H9 (cell line): ENCODE measurements at regions not wholly inside any gene's neighbourhood (a gene's known extent, or its start where the extent isn't known, plus 50 kb on each side); places are given as distances from the start of the nearest gene placed in this dataset.

ENCODE experiments used
- DNase-seq: peaks from one replicate; pipeline ENCODE4 v3.0.0-alpha.2; 2017
- H2AFZ ChIP-seq: one replicate; pipeline ENCODE4 v1.6.1; 2013; ENCODE audit warnings: mild to moderate bottlenecking, low read length, control low read depth, moderate library complexity
- H2AK5ac ChIP-seq: 2 replicates; pipeline ENCODE4 v1.6.1; 2013; ENCODE audit warnings: low read length, control low read depth, mixed read lengths; ENCODE audit not compliant: insufficient read length
- H2BK120ac ChIP-seq: one replicate; pipeline ENCODE4 v1.6.1; 2013; ENCODE audit warnings: low read depth, mild to moderate bottlenecking, low read length, control low read depth, inconsistent platforms; ENCODE audit not compliant: poor library complexity, severe bottlenecking
- H2BK12ac ChIP-seq: 2 replicates; pipeline ENCODE4 v1.6.1; 2013; ENCODE audit warnings: low read length, control low read depth, mixed read lengths, low read depth; ENCODE audit not compliant: insufficient read length
- H2BK15ac ChIP-seq: 2 replicates; pipeline ENCODE4 v1.6.1; 2013; ENCODE audit warnings: low read depth, low read length, control low read depth
- H2BK20ac ChIP-seq: one replicate; pipeline ENCODE4 v1.6.1; 2013; ENCODE audit warnings: low read depth, mild to moderate bottlenecking, low read length, control low read depth, inconsistent platforms; ENCODE audit not compliant: poor library complexity, severe bottlenecking
- H2BK5ac ChIP-seq: 2 replicates; pipeline ENCODE4 v1.6.1; 2013; ENCODE audit warnings: low read length, control low read depth, mixed read lengths; ENCODE audit not compliant: insufficient read length
- H3K14ac ChIP-seq: 2 replicates; pipeline ENCODE4 v1.6.1; 2013; ENCODE audit warnings: low read length, control low read depth; ENCODE audit not compliant: insufficient read depth
- H3K18ac ChIP-seq: 2 replicates; pipeline ENCODE4 v1.6.1; 2013; ENCODE audit warnings: low read depth, mild to moderate bottlenecking, mixed read lengths, low read length, control low read depth; ENCODE audit not compliant: insufficient read length
- H3K23ac ChIP-seq: 2 replicates; pipeline ENCODE4 v1.6.1; 2013; ENCODE audit warnings: low read length, control low read depth, mixed read lengths, low read depth; ENCODE audit not compliant: insufficient read length
- H3K23me2 ChIP-seq: 2 replicates; pipeline ENCODE4 v1.6.1; 2013; ENCODE audit warnings: low read depth, mild to moderate bottlenecking, mixed read lengths, low read length, control low read depth; ENCODE audit not compliant: insufficient read length, poor library complexity, severe bottlenecking
- H3K27ac ChIP-seq: 2 replicates; pipeline ENCODE4 v1.5.1; 2013; ENCODE audit warnings: low read length, control low read depth, mixed read lengths, low read depth; ENCODE audit not compliant: insufficient read length
- H3K27me3 ChIP-seq: 2 replicates; pipeline ENCODE4 v1.6.1; 2013; ENCODE audit warnings: low read length, control low read depth, inconsistent platforms; ENCODE audit not compliant: insufficient read depth
- H3K4ac ChIP-seq: 2 replicates; pipeline ENCODE4 v1.6.1; 2013; ENCODE audit warnings: low read depth, mild to moderate bottlenecking, control low read depth, inconsistent platforms, low read length, moderate library complexity
- H3K4me1 ChIP-seq: 2 replicates; pipeline ENCODE4 v1.6.1; 2013; ENCODE audit warnings: low read length, control low read depth, inconsistent platforms; ENCODE audit not compliant: insufficient read depth
- H3K4me2 ChIP-seq: 2 replicates; pipeline ENCODE4 v1.6.1; 2013; ENCODE audit warnings: low read length, control low read depth, mixed read lengths; ENCODE audit not compliant: insufficient read length, insufficient read depth
- H3K56ac ChIP-seq: 2 replicates; pipeline ENCODE4 v1.6.1; 2013; ENCODE audit warnings: low read depth, mild to moderate bottlenecking, mixed read lengths, low read length, control low read depth; ENCODE audit not compliant: insufficient read length
- H3K79me1 ChIP-seq: 2 replicates; pipeline ENCODE4 v1.6.1; 2013; ENCODE audit warnings: low read depth, mild to moderate bottlenecking, moderate library complexity, low read length, control low read depth, inconsistent platforms; ENCODE audit not compliant: insufficient read depth, poor library complexity, severe bottlenecking
- H3K79me2 ChIP-seq: 2 replicates; pipeline ENCODE4 v1.6.1; 2013; ENCODE audit warnings: low read length, control low read depth, inconsistent platforms; ENCODE audit not compliant: insufficient read depth
- H3K9ac ChIP-seq: 2 replicates; pipeline ENCODE4 v1.6.1; 2013; ENCODE audit warnings: low read length, control low read depth, mixed read lengths; ENCODE audit not compliant: insufficient read length; ENCODE audit errors: extremely low read depth
- H3K9me3 ChIP-seq: one replicate; pipeline ENCODE4 v1.6.1; 2013; ENCODE audit warnings: low read depth, low read length, inconsistent platforms; ENCODE audit not compliant: control insufficient read depth
- H3T11ph ChIP-seq: one replicate; pipeline ENCODE4 v1.6.1; 2013; ENCODE audit warnings: mild to moderate bottlenecking, low read length, control low read depth, inconsistent platforms
- H4K20me1 ChIP-seq: one replicate; pipeline ENCODE4 v1.6.1; 2013; ENCODE audit not compliant: control insufficient read depth, insufficient read length, insufficient read depth
- H4K5ac ChIP-seq: 2 replicates; pipeline ENCODE4 v1.6.1; 2013; ENCODE audit warnings: low read depth, mild to moderate bottlenecking, mixed read lengths, low read length, control low read depth; ENCODE audit not compliant: insufficient read length
- H4K8ac ChIP-seq: replicated peaks from 2 replicates; pipeline ENCODE4 v1.6.1; 2013; ENCODE audit warnings: low read length, control low read depth, mixed read lengths, low read depth; ENCODE audit not compliant: insufficient read length
- H4K91ac ChIP-seq: 2 replicates; pipeline ENCODE4 v1.6.1; 2013; ENCODE audit warnings: low read depth, mild to moderate bottlenecking, moderate library complexity, mixed read lengths, low read length, control low read depth; ENCODE audit not compliant: insufficient read length
- H3K27ac Mint-ChIP-seq, 3 experiments: 2 replicates in 2 of 3; 3 replicates in 1 of 3; pipeline ENCODE4 v1.8.0; 2020 to 2021; ENCODE audit warnings: mixed read lengths in 3 of 3, mild to moderate bottlenecking in 1 of 3, moderate library complexity in 1 of 3
- H3K27me3 Mint-ChIP-seq: 2 replicates; pipeline ENCODE4 v1.8.0; 2021; ENCODE audit warnings: low read depth, mild to moderate bottlenecking, moderate library complexity, mixed read lengths
- H3K36me3 Mint-ChIP-seq, 3 experiments: 2 replicates in 2 of 3; 3 replicates in 1 of 3; pipeline ENCODE4 v1.8.0; 2020 to 2021; ENCODE audit warnings: low read depth in 3 of 3, mixed read lengths in 3 of 3; ENCODE audit not compliant: insufficient read depth in 1 of 3
- H3K4me1 Mint-ChIP-seq, 2 experiments: 2 replicates each; pipeline ENCODE4 v1.8.0; 2020; ENCODE audit warnings: mixed read lengths in 2 of 2
- H3K4me3 Mint-ChIP-seq, 2 experiments: 2 replicates in 1 of 2; 3 replicates in 1 of 2; pipeline ENCODE4 v1.8.0; 2020 to 2021; ENCODE audit warnings: mild to moderate bottlenecking in 2 of 2, mixed read lengths in 2 of 2, moderate library complexity in 1 of 2
- H3K9me3 Mint-ChIP-seq, 2 experiments: 2 replicates in 1 of 2; 3 replicates in 1 of 2; pipeline ENCODE4 v1.8.0; 2020; ENCODE audit warnings: mild to moderate bottlenecking in 2 of 2, mixed read lengths in 2 of 2, moderate library complexity in 1 of 2
- WGBS: extraction: QIAGEN DNeasy Blood & Tissue Kit; methylation state at CpG from one replicate; pipeline ENCODE4 v1.1.7; 2013; ENCODE audit warnings: missing lambda C conversion rate, low lambda C conversion rate, mixed read lengths; ENCODE audit not compliant: insufficient read length; ENCODE audit errors: extremely low coverage; 5-methylcytosine and 5-hydroxymethylcytosine counted together
- TF ChIP-seq, protein P1 (sequence below): fragments of 200-600 bp; sonication (generic); conservative IDR thresholded peaks from 3 replicates; pipeline ENCODE4 v1.8.0; 2021; ENCODE audit warnings: antibody characterized with exemption, mild to moderate bottlenecking

DNA sequence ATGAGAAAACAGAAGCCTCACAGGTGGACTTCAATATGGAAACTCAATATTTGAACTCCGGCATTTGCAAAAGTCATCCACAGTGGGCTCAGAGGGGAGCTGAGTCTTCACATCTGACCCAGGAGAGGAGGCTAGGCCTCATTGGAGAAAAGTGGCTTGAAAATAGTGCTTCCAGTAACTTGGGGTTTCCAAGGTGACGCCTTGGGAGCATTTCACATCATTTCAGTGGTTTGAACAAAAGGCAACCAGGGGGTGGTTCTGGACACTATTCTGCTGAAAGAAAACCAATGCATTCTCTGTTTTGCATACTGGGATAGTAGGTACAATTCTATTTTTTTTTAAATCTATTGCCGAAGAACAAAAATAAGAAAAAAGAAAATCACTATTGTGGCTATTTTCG, 599.2 kb upstream of the POM121L12 start:
- Histone ChIP-seq H2BK120ac (no peak overlapping the region), H4K91ac (no peak overlapping the region), H2BK5ac (no peak overlapping the region), H3K9me3 (no peaks in the 10 kb centered on the region), H3K4ac (no peak overlapping the region), H3K18ac (no peak overlapping the region), H4K5ac (no peak overlapping the region), H3K27me3 (no peaks in the 10 kb centered on the region), H4K8ac (no peak overlapping the region), H3K23ac (no peak overlapping the region), H2BK20ac (no peak overlapping the region), H3K4me1 (no peaks in the 10 kb centered on the region), H2AFZ (no peak overlapping the region), H3T11ph (no peak overlapping the region), H2AK5ac (no peak overlapping the region), H3K79me2 (no peaks in the 10 kb centered on the region), H3K9ac (no peak overlapping the region), H4K20me1 (no peaks in the 10 kb centered on the region), H3K23me2 (no peaks in the 10 kb centered on the region), H3K4me2 (no peak overlapping the region), H3K14ac (no peak overlapping the region), H3K56ac (no peak overlapping the region), H2BK15ac (no peak overlapping the region), H3K79me1 (no peaks in the 10 kb centered on the region), H3K27ac (no peak overlapping the region), H2BK12ac (no peak overlapping the region)
- H3K4me3 Mint-ChIP-seq: no peak overlapping the region
- no peaks in the 10 kb centered on the region for H3K27me3 Mint-ChIP-seq
- no peaks in the 10 kb centered on the region for H3K4me1 Mint-ChIP-seq
- no CpG with 5 or more reads among the region's 4 CpGs for WGBS
- H3K9me3 Mint-ChIP-seq: peaks cover 2 to 3% of the 10 kb centered on the region in 2 experiments; a peak in 2 of 5 replicates
- TF ChIP-seq, protein P1, sequence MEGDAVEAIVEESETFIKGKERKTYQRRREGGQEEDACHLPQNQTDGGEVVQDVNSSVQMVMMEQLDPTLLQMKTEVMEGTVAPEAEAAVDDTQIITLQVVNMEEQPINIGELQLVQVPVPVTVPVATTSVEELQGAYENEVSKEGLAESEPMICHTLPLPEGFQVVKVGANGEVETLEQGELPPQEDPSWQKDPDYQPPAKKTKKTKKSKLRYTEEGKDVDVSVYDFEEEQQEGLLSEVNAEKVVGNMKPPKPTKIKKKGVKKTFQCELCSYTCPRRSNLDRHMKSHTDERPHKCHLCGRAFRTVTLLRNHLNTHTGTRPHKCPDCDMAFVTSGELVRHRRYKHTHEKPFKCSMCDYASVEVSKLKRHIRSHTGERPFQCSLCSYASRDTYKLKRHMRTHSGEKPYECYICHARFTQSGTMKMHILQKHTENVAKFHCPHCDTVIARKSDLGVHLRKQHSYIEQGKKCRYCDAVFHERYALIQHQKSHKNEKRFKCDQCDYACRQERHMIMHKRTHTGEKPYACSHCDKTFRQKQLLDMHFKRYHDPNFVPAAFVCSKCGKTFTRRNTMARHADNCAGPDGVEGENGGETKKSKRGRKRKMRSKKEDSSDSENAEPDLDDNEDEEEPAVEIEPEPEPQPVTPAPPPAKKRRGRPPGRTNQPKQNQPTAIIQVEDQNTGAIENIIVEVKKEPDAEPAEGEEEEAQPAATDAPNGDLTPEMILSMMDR: no peak
- DNase-seq: no peak
- no peak overlapping the region for H3K27ac Mint-ChIP-seq
- peaks cover 0 to 1% (median under 1%) of the 10 kb centered on the region in 3 experiments; a peak in 1 of 7 replicates for H3K36me3 Mint-ChIP-seq
